HL-60 (cell line): ENCODE measurements at regions not wholly inside any gene's neighbourhood (a gene's known extent, or its start where the extent isn't known, plus 50 kb on each side); places are given as distances from the start of the nearest gene placed in this dataset.

Source experiments
- DNase-seq, 2 experiments: peaks; one replicate each; pipeline ENCODE4 v3.0.0-alpha.2; 2010 to 2020; ENCODE audit warnings: low read depth in 1 of 2, low spot score in 1 of 2
- H3K27ac ChIP-seq: fragments of 250-450 bp; sonication (Bioruptor Pico); replicated peaks from 2 replicates; pipeline ENCODE4 v1.5.1; 2020; ENCODE audit warnings: mild to moderate bottlenecking, moderate library complexity
- H3K27me3 ChIP-seq: fragments of 250-450 bp; sonication (Bioruptor Pico); 2 replicates; pipeline ENCODE4 v1.5.1; 2021; ENCODE audit warnings: mild to moderate bottlenecking, moderate library complexity; ENCODE audit not compliant: insufficient read depth, poor library complexity, severe bottlenecking
- H3K4me3 ChIP-seq: replicated peaks from 2 replicates; pipeline ENCODE4 v1.5.1; 2011; ENCODE audit warnings: mild to moderate bottlenecking, control low read depth, low read length; ENCODE audit not compliant: insufficient read depth
- CTCF ChIP-seq: IDR thresholded peaks from one replicate; pipeline ENCODE4 v1.5.1; 2011; ENCODE audit warnings: low read length, control low read depth, inconsistent platforms; ENCODE audit not compliant: insufficient read depth
- GABPA ChIP-seq: IDR thresholded peaks from 2 replicates; pipeline ENCODE4 v1.6.1; 2012; ENCODE audit warnings: low read depth
- POLR2AphosphoS5 ChIP-seq: IDR thresholded peaks from 2 replicates; pipeline ENCODE4 v1.6.1; 2012; ENCODE audit warnings: low read depth
- SPI1 ChIP-seq: IDR thresholded peaks from 2 replicates; pipeline ENCODE4 v1.6.1; 2012; ENCODE audit warnings: low read depth, mild to moderate bottlenecking, borderline replicate concordance
- TF ChIP-seq, protein P1 (sequence below): IDR thresholded peaks from 2 replicates; pipeline ENCODE4 v1.6.1; 2012; ENCODE audit warnings: low read depth; ENCODE audit not compliant: insufficient replicate concordance

DNA sequence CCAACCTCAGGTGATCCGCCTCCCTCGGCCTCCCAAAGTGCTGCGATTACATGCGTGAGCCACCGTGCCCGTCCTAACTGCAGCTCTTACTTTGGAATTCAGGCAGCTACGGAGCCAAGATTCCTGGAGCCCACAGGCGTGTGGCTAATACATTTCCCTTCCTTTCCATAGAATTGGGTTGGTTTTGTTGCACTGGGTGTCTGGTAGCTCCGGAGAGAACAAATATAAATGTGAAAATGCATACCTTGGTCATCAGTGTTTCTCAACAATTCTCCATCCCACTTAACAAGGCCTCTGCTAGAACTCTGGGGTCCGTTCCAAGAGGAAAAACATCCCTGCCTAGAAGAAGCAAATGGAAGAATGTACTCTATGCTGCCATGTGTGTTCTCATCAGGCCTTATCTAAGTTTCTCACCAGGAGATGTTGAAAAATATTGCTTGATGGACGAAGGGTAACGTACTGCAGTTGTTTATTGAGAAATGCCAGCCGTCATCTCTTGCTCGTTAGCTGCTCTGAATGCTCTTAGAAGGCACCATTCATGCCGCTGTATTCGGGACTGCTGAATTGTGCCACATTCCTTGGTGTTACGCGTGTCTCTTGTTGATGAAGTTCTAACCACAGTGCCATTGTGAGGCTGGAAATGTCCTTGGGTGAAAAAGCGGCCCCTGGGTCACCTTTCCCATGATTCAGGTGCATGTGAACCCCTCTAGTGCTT is 50.5 kb upstream of the CD99 start:
- no peak overlapping the region for H3K4me3 ChIP-seq
- TF ChIP-seq SPI1 (no peak), GABPA (no peak), CTCF (no peak), POLR2AphosphoS5 (no peak)
- TF ChIP-seq, protein P1, sequence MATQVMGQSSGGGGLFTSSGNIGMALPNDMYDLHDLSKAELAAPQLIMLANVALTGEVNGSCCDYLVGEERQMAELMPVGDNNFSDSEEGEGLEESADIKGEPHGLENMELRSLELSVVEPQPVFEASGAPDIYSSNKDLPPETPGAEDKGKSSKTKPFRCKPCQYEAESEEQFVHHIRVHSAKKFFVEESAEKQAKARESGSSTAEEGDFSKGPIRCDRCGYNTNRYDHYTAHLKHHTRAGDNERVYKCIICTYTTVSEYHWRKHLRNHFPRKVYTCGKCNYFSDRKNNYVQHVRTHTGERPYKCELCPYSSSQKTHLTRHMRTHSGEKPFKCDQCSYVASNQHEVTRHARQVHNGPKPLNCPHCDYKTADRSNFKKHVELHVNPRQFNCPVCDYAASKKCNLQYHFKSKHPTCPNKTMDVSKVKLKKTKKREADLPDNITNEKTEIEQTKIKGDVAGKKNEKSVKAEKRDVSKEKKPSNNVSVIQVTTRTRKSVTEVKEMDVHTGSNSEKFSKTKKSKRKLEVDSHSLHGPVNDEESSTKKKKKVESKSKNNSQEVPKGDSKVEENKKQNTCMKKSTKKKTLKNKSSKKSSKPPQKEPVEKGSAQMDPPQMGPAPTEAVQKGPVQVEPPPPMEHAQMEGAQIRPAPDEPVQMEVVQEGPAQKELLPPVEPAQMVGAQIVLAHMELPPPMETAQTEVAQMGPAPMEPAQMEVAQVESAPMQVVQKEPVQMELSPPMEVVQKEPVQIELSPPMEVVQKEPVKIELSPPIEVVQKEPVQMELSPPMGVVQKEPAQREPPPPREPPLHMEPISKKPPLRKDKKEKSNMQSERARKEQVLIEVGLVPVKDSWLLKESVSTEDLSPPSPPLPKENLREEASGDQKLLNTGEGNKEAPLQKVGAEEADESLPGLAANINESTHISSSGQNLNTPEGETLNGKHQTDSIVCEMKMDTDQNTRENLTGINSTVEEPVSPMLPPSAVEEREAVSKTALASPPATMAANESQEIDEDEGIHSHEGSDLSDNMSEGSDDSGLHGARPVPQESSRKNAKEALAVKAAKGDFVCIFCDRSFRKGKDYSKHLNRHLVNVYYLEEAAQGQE: no peak
- no peaks in the 10 kb centered on the region for H3K27me3 ChIP-seq
- DNase-seq: no peak
- H3K27ac ChIP-seq: no peak overlapping the region

DNA sequence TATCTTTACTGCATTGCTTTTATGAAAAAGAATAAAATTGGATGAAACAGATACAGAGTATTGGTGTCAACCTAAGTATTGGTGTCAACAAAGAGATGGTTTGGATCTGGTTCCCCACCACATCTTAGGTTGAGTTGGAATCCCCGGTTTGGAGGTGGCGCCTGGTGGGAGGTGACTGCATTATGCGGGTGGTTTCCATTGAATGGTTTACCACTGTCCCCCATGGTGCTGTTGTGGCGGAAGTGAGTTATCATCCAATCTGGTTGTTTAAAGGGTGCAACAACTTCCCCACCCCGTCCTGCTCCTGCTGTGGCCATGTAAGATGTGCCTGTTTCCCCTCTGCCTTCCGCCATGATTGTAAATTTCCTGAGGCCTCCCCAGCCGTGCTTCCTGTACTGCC is 52.8 kb upstream of the CD99 start:
- H3K27me3 ChIP-seq: no peaks in the 10 kb centered on the region
- DNase-seq: no peak
- no peak overlapping the region for H3K27ac ChIP-seq
- no peak overlapping the region for H3K4me3 ChIP-seq
- no peak for TF ChIP-seq CTCF
- TF ChIP-seq GABPA: no peak
- no peak for TF ChIP-seq SPI1
- TF ChIP-seq, protein P1: no peak
- no peak for TF ChIP-seq POLR2AphosphoS5

GRCh38 chrX:2635342-2635741 is 55.8 kb upstream of the CD99 start:
- Histone ChIP-seq H3K4me3 (no peak overlapping the region), H3K27ac (no peak overlapping the region), H3K27me3 (no peaks in the 10 kb centered on the region)
- no peak for DNase-seq
- TF ChIP-seq POLR2AphosphoS5: no peak
- TF ChIP-seq, protein P1: no peak
- TF ChIP-seq GABPA: no peak
- no peak for TF ChIP-seq SPI1
- no peak for TF ChIP-seq CTCF
